CD4-positive, alpha-beta T cell (primary cell): ENCODE measurements at regions not wholly inside any gene's neighbourhood (a gene's known extent, or its start where the extent isn't known, plus 50 kb on each side); places are given as distances from the start of the nearest gene placed in this dataset.

Experiments used
- ATAC-seq: fragments of 200-7000 bp; cut with Tn5 transposase; one replicate; pipeline ENCODE4 v1.10.0; 2022; ENCODE audit warnings: mild to moderate bottlenecking; ENCODE audit not compliant: poor library complexity
- CTCF ChIA-PET: fragments of 350-600 bp; sonication (Branson Sonifier 250); formaldehyde crosslinking; loops from one replicate; lab custom pipeline; 2021; ENCODE audit warnings: antibody characterized with exemption, inconsistent platforms; lab: Charles Lee
- POLR2A ChIA-PET: fragments of 350-600 bp; sonication (Branson Sonifier 250); formaldehyde crosslinking; loops from one replicate; lab custom pipeline; 2021; ENCODE audit warnings: antibody characterized with exemption, inconsistent platforms; lab: Charles Lee
- DNase-seq, 14 experiments: peaks; one replicate each; pipeline ENCODE4 v3.0.0-alpha.2; 2013 to 2020; ENCODE audit warnings: mixed read lengths in 2 of 14
- H3K27ac ChIP-seq, 2 donors: one replicate each; pipeline versions ENCODE4 v1.5.1 to v1.7.0; 2013; ENCODE audit warnings: low read length in 2 of 2, low read depth in 1 of 2, mild to moderate bottlenecking in 1 of 2
- H3K27me3 ChIP-seq, 2 experiments: 1 replicate in 1 of 2; 2 replicates in 1 of 2; pipeline versions ENCODE4 v1.6.1 to v1.7.0; 2013; ENCODE audit warnings: low read length in 2 of 2, control low read depth in 1 of 2, mild to moderate bottlenecking in 1 of 2, moderate library complexity in 1 of 2; ENCODE audit not compliant: insufficient read depth in 2 of 2, control insufficient read depth in 1 of 2
- H3K36me3 ChIP-seq: one replicate; pipeline ENCODE4 v1.6.1; 2013; ENCODE audit warnings: low read length, control low read depth; ENCODE audit not compliant: insufficient read depth
- H3K4me1 ChIP-seq: one replicate; pipeline ENCODE4 v1.6.1; 2013; ENCODE audit warnings: low read length, control low read depth; ENCODE audit not compliant: insufficient read depth
- H3K4me3 ChIP-seq: one replicate; pipeline ENCODE4 v1.5.1; 2013; ENCODE audit warnings: mild to moderate bottlenecking, low read length, moderate library complexity
- H3K9me3 ChIP-seq, 2 experiments: 1 replicate in 1 of 2; 2 replicates in 1 of 2; pipeline versions ENCODE4 v1.6.1 to v1.7.0; 2013; ENCODE audit warnings: low read length in 2 of 2, mild to moderate bottlenecking in 2 of 2, control low read depth in 1 of 2, moderate library complexity in 1 of 2; ENCODE audit not compliant: control insufficient read depth in 1 of 2, insufficient read depth in 1 of 2
- H3K27ac Mint-ChIP-seq: one replicate; pipeline ENCODE4 v1.8.0; 2020; ENCODE audit warnings: mixed read lengths
- H3K27me3 Mint-ChIP-seq: one replicate; pipeline ENCODE4 v1.8.0; 2021; ENCODE audit warnings: mixed read lengths
- H3K36me3 Mint-ChIP-seq: one replicate; pipeline ENCODE4 v1.8.0; 2021; ENCODE audit warnings: low read depth, mixed read lengths
- H3K4me1 Mint-ChIP-seq: one replicate; pipeline ENCODE4 v1.8.0; 2021; ENCODE audit warnings: low read depth, mixed read lengths
- H3K4me3 Mint-ChIP-seq: one replicate; pipeline ENCODE4 v1.8.0; 2020; ENCODE audit warnings: mild to moderate bottlenecking, mixed read lengths
- H3K9me3 Mint-ChIP-seq: one replicate; pipeline ENCODE4 v1.8.0; 2020; ENCODE audit warnings: mixed read lengths
- intact Hi-C, 2 experiments: fragments of 100-400 bp; cut with DNase I in 1 of 2; cut with micrococcal nuclease in 1 of 2; formaldehyde crosslinking; loops; one replicate each; pipeline versions ENCODE4 v1.15.1 to v1.9.0; 2023 to 2025; cut with DNase I, micrococcal nuclease
- TF ChIP-seq, protein P1 (sequence below): fragments of 200-600 bp; IDR thresholded peaks from one replicate; pipeline ENCODE4 v1.8.0; 2022; ENCODE audit warnings: antibody characterized with exemption, mild to moderate bottlenecking

DNA sequence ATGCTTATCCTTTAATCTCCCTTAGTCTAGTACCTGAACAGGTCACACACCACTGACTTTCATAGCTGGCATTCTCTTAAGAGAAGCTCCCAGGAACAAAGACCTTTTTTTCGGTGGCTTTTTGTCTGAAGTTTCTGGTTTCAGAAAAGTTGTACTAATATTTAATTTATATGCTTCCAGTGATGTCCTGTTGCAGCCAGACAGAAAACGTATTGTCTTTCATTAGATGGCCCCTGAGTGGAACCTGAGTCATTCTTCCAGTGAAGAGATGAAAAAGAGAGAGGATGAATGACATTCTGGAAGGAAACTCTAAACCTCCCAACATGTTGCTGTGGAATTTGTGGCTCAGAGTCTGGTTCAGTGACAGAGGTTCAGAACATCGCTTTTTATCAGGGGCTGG, 274.8 kb upstream of the TAC1 start:
- TF ChIP-seq, protein P1, sequence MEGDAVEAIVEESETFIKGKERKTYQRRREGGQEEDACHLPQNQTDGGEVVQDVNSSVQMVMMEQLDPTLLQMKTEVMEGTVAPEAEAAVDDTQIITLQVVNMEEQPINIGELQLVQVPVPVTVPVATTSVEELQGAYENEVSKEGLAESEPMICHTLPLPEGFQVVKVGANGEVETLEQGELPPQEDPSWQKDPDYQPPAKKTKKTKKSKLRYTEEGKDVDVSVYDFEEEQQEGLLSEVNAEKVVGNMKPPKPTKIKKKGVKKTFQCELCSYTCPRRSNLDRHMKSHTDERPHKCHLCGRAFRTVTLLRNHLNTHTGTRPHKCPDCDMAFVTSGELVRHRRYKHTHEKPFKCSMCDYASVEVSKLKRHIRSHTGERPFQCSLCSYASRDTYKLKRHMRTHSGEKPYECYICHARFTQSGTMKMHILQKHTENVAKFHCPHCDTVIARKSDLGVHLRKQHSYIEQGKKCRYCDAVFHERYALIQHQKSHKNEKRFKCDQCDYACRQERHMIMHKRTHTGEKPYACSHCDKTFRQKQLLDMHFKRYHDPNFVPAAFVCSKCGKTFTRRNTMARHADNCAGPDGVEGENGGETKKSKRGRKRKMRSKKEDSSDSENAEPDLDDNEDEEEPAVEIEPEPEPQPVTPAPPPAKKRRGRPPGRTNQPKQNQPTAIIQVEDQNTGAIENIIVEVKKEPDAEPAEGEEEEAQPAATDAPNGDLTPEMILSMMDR = no peak
- no peak overlapping the region for H3K27ac ChIP-seq
- Mint-ChIP-seq H3K27me3 (peaks cover 4% of the 10 kb centered on the region), H3K27ac (no peak overlapping the region), H3K4me1 (no peaks in the 10 kb centered on the region), H3K9me3 (peaks cover 4% of the 10 kb centered on the region), H3K4me3 (no peak overlapping the region), H3K36me3 (no peaks in the 10 kb centered on the region)
- no peak for ATAC-seq
- H3K4me3 ChIP-seq = no peak overlapping the region
- H3K27me3 ChIP-seq = no peaks in the 10 kb centered on the region
- POLR2A ChIA-PET = no interaction called here
- peaks cover 0 to 9% of the 10 kb centered on the region in 2 experiments for H3K9me3 ChIP-seq
- DNase-seq = no peak
- H3K4me1 ChIP-seq = no peaks in the 10 kb centered on the region
- CTCF ChIA-PET = no interaction called here
- no peaks in the 10 kb centered on the region for H3K36me3 ChIP-seq
- intact Hi-C loops = no loop called here

DNA sequence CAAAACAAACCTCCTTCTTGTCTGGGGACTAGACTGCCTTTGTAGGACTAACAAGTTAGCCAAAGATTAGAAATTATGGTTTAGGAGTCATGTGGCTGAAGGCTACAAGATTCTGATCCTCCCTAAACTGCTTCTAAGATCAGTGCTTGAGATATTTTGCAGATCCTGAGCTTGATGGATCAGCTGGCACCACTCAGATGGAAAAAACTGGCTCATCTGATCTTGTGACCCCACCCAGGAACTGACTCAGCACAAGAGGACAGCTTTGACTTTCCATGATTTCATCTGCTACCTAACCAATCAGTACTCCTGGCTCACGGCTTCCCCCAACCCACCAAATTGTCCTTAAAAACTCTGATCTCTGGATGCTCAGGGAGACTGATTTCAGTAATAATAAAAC, 271.5 kb upstream of the TAC1 start:
- peaks cover 4% of the 10 kb centered on the region for H3K9me3 Mint-ChIP-seq
- H3K4me3 Mint-ChIP-seq = no peak overlapping the region
- Histone ChIP-seq H3K36me3 (no peaks in the 10 kb centered on the region), H3K9me3 (peaks cover 0 to 14% of the 10 kb centered on the region in 2 experiments), H3K27me3 (no peaks in the 10 kb centered on the region), H3K4me1 (no peaks in the 10 kb centered on the region), H3K27ac (no peak overlapping the region), H3K4me3 (no peak overlapping the region)
- DNase-seq (no peak), ATAC-seq (no peak)
- no peaks in the 10 kb centered on the region for H3K27me3 Mint-ChIP-seq
- POLR2A ChIA-PET = no interaction called here
- no peaks in the 10 kb centered on the region for H3K36me3 Mint-ChIP-seq
- H3K27ac Mint-ChIP-seq = no peak overlapping the region
- H3K4me1 Mint-ChIP-seq = no peaks in the 10 kb centered on the region
- TF ChIP-seq, protein P1 = no peak
- CTCF ChIA-PET = no interaction called here
- intact Hi-C loops = no loop called here

DNA sequence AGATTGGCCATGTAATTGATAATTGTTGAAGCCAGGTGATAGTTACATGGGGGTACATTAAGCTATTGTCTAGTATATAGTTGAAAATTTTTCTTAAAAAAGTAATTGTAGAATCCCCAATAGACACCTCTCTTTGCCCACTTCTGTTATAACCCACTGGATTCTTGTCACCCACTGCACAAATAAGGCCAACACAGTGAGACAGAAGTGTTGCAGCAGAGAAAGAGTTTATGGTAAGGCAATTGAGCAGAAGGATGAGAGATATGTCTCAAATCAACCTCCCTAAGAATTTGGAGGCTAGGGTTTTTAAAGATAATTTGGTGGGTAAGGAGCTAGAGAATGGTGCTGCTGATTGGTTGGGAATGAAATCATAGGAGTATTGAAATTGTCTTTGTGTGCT, 270.3 kb upstream of the TAC1 start:
- Mint-ChIP-seq H3K9me3 (peaks cover 4% of the 10 kb centered on the region), H3K27ac (no peak overlapping the region), H3K27me3 (no peaks in the 10 kb centered on the region), H3K4me3 (no peak overlapping the region), H3K36me3 (no peaks in the 10 kb centered on the region), H3K4me1 (no peaks in the 10 kb centered on the region)
- no peak overlapping the region for H3K27ac ChIP-seq
- H3K27me3 ChIP-seq = peaks cover 0 to 6% of the 10 kb centered on the region in 2 experiments
- H3K4me1 ChIP-seq = no peaks in the 10 kb centered on the region
- intact Hi-C loops = no loop called here
- ChIA-PET CTCF (no interaction called here), POLR2A (no interaction called here)
- TF ChIP-seq, protein P1 = no peak
- DNase-seq = no peak
- no peak overlapping the region for H3K4me3 ChIP-seq
- no peaks in the 10 kb centered on the region for H3K36me3 ChIP-seq
- peaks cover 0 to 14% of the 10 kb centered on the region in 2 experiments for H3K9me3 ChIP-seq
- ATAC-seq = no peak
